HG02938 (cell line): ENCODE measurements at regions not wholly inside any gene's neighbourhood (a gene's known extent, or its start where the extent isn't known, plus 50 kb on each side); places are given as distances from the start of the nearest gene placed in this dataset.
"Not testable (repeated sequence)": the region's sequence is repeated elsewhere in the genome, so short reads cannot be mapped to it uniquely, and the experiment has no call there.

ENCODE experiments used
- ATAC-seq: cut with Tn5 transposase; IDR thresholded peaks from one replicate; pipeline ENCODE4 v1.9.1; 2021; ENCODE audit warnings: mild to moderate bottlenecking, moderate library complexity; ENCODE audit not compliant: unreplicated experiment

GRCh38 chr5:173434270-173434669 lies 106.1 kb upstream of the STC2 start:
- no peak for ATAC-seq

GRCh38 chr5:173430394-173430793 lies 102.2 kb upstream of the STC2 start:
- ATAC-seq: no peak

GRCh38 chr5:173429489-173430150 lies 101.4 kb upstream of the STC2 start:
- ATAC-seq: no peak

- ATAC-seq: no peak
Measured at GRCh38 chr5:173423452-173424117, 95.4 kb upstream of the STC2 start.

GRCh38 chr5:173420108-173420507 lies 91.9 kb upstream of the STC2 start:
- ATAC-seq: no peak

- no peak for ATAC-seq
Measured at GRCh38 chr5:173413471-173413982, 85.3 kb upstream of the STC2 start.

GRCh38 chr5:173412566-173412965 lies 84.4 kb upstream of the STC2 start:
- ATAC-seq: no peak

GRCh38 chr5:173411791-173412555 lies 83.8 kb upstream of the STC2 start:
- no peak for ATAC-seq

- ATAC-seq: no peak
Measured at GRCh38 chr5:173410459-173411233, 82.4 kb upstream of the STC2 start.

GRCh38 chr5:173408946-173409345 lies 80.7 kb upstream of the STC2 start:
- no peak for ATAC-seq

GRCh38 chr5:173399851-173400250 lies 71.6 kb upstream of the STC2 start:
- ATAC-seq: no peak

GRCh38 chr5:173397516-173397915 lies 69.3 kb upstream of the STC2 start:
- no peak for ATAC-seq

- ATAC-seq: no peak
Measured at GRCh38 chr5:173396311-173396993, 68.2 kb upstream of the STC2 start.

GRCh38 chr5:173395933-173396308 lies 67.7 kb upstream of the STC2 start:
- no peak for ATAC-seq

GRCh38 chr5:173395257-173395932 lies 67.2 kb upstream of the STC2 start:
- ATAC-seq: no peak

GRCh38 chr5:173394701-173395100 lies 66.5 kb upstream of the STC2 start:
- no peak for ATAC-seq

GRCh38 chr5:173392172-173392571 lies 64.0 kb upstream of the STC2 start:
- ATAC-seq: no peak

GRCh38 chr5:173391031-173391430 lies 62.8 kb upstream of the STC2 start:
- no peak for ATAC-seq

GRCh38 chr5:173387293-173387692 lies 59.1 kb upstream of the STC2 start:
- ATAC-seq: not testable (repeated sequence)

- no peak for ATAC-seq
Measured at GRCh38 chr5:173385832-173386360, 57.7 kb upstream of the STC2 start.
